ENCODE measurements at regions not wholly inside any gene's neighbourhood (a gene's known extent, or its start where the extent isn't known, plus 50 kb on each side); places are given as distances from the start of the nearest gene placed in this dataset.

- Histone ChIP-seq H3K4me1 (peaks cover 0 to 7% (median 0%) of the 10 kb centered on the region in 4 donors), H3K27me3 (no peaks in the 10 kb centered on the region), H3K4me3 (no peak overlapping the region), H3K36me3 (no peaks in the 10 kb centered on the region), H3K27ac (no peak overlapping the region), H3K9me3 (no peaks in the 10 kb centered on the region)
- DNase-seq: no peak
- intact Hi-C loops (cut with DNase I): loop anchor here (10.0 kb wide), 1 partner anchor 204 kb away; no protein-coding TSS in a partner anchor
- no peak for TF ChIP-seq POLR2A (IDR thresholded peaks at IDR 0.05)
- TF ChIP-seq POLR2AphosphoS5 (IDR thresholded peaks at IDR 0.05): no peak
- TF ChIP-seq EP300 (IDR thresholded peaks at IDR 0.05): no peak
- TF ChIP-seq CTCF (IDR thresholded peaks at IDR 0.05): no peak
- WGBS, 2 donors: 56 to 71% methylated on average over 3 of the region's 3 CpGs
Measured at GRCh38 chr12:118608770-118609344, 232.5 kb downstream of the SUDS3 start.

- H3K4me1 ChIP-seq: peaks cover 0 to 7% (median 0%) of the 10 kb centered on the region in 4 donors
- peak overlapping the region in 2 of 4 donors; percentile 14 to 28 for H3K27ac ChIP-seq
- H3K27me3 ChIP-seq: no peaks in the 10 kb centered on the region
- no peak overlapping the region for H3K4me3 ChIP-seq
- 27 to 33% methylated on average over 9 of the region's 9 CpGs for WGBS, 2 donors
- TF ChIP-seq CTCF (IDR thresholded peaks at IDR 0.05) (no peak), POLR2AphosphoS5 (IDR thresholded peaks at IDR 0.05) (peak in 2 of 4 donors; percentile 31 to 66)
- intact Hi-C loops (cut with DNase I): no loop called here
- H3K36me3 ChIP-seq: no peaks in the 10 kb centered on the region
- H3K9me3 ChIP-seq: no peaks in the 10 kb centered on the region
- DNase-seq: peak; percentile 65
Measured at GRCh38 chr12:118611295-118611694, 234.9 kb downstream of the SUDS3 start.

DNA sequence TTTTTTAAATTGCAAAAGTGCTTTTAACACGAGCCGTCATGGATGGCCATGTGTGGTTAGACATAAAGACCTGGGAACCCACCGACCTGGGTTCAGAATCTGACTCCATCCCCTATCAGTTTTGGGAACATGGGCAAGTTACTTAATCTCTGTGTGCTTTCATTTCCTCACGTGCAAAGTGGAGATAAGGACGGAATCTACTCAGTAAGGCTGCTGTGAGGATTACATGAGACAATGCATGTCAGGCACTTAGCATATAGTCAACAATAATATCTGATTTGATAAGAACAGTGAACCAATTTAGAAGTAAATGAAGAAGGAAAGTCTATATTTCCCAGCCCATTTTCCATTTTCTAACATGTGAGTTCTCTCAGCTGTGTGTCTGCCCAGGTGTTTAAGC, 235.4 kb downstream of the SUDS3 start:
- Histone ChIP-seq H3K4me1 (peaks cover 0 to 3% (median 0%) of the 10 kb centered on the region in 4 donors), H3K9me3 (no peaks in the 10 kb centered on the region), H3K4me3 (no peak overlapping the region), H3K27me3 (no peaks in the 10 kb centered on the region), H3K36me3 (no peaks in the 10 kb centered on the region), H3K27ac (no peak overlapping the region)
- TF ChIP-seq POLR2A (IDR thresholded peaks at IDR 0.05) (no peak), POLR2AphosphoS5 (IDR thresholded peaks at IDR 0.05) (no peak), CTCF (IDR thresholded peaks at IDR 0.05) (no peak), EP300 (IDR thresholded peaks at IDR 0.05) (no peak)
- DNase-seq: no peak
- WGBS, 2 donors: 67 to 74% methylated on average over 5 of the region's 5 CpGs
- intact Hi-C loops (cut with DNase I): no loop called here

- H3K4me3 ChIP-seq: no peak overlapping the region
- TF ChIP-seq CTCF (IDR thresholded peaks at IDR 0.05) (no peak), EP300 (IDR thresholded peaks at IDR 0.05) (no peak), POLR2A (IDR thresholded peaks at IDR 0.05) (no peak), POLR2AphosphoS5 (IDR thresholded peaks at IDR 0.05) (no peak)
- H3K27me3 ChIP-seq: no peaks in the 10 kb centered on the region
- H3K9me3 ChIP-seq: no peaks in the 10 kb centered on the region
- intact Hi-C loops (cut with DNase I): no loop called here
- no peaks in the 10 kb centered on the region for H3K36me3 ChIP-seq
- WGBS, 2 donors: 47 to 54% methylated on average over 5 of the region's 5 CpGs
- H3K27ac ChIP-seq: no peak overlapping the region
- no peak for DNase-seq
- H3K4me1 ChIP-seq: no peaks in the 10 kb centered on the region
Measured at GRCh38 chr12:118617611-118618450, 241.5 kb downstream of the SUDS3 start.

Measured in sigmoid colon (tissue), 6 donors.